GM18520 (cell line): ENCODE measurements at regions not wholly inside any gene's neighbourhood (a gene's known extent, or its start where the extent isn't known, plus 50 kb on each side); places are given as distances from the start of the nearest gene placed in this dataset.
"Not testable (repeated sequence)": the region's sequence is repeated elsewhere in the genome, so short reads cannot be mapped to it uniquely, and the experiment has no call there.

Source experiments
- ATAC-seq: cut with Tn5 transposase; IDR thresholded peaks from one replicate; pipeline ENCODE4 v1.9.1; 2021; ENCODE audit not compliant: unreplicated experiment

- no peak for ATAC-seq
Observed at GRCh38 chr10:91002656-91003055, 81.8 kb upstream of the ANKRD1 start.

- ATAC-seq = not testable (repeated sequence)
Observed at GRCh38 chr10:91003379-91003778, 82.5 kb upstream of the ANKRD1 start.

GRCh38 chr10:91005276-91005675 lies 84.4 kb upstream of the ANKRD1 start:
- not testable (repeated sequence) for ATAC-seq

GRCh38 chr10:91006001-91006751 lies 85.3 kb upstream of the ANKRD1 start:
- ATAC-seq = peak; percentile 27

- ATAC-seq = peak; percentile 86
Observed at GRCh38 chr10:91006752-91007346, 86.0 kb upstream of the ANKRD1 start.

GRCh38 chr10:91007655-91008054 lies 86.8 kb upstream of the ANKRD1 start:
- ATAC-seq = no peak

GRCh38 chr10:91009121-91009520 lies 88.2 kb upstream of the ANKRD1 start:
- no peak for ATAC-seq

GRCh38 chr10:91010952-91011351 lies 90.1 kb upstream of the ANKRD1 start:
- ATAC-seq = no peak

- no peak for ATAC-seq
Observed at GRCh38 chr10:91012502-91012901, 91.6 kb upstream of the ANKRD1 start.

- ATAC-seq = no peak
Observed at GRCh38 chr10:91013985-91014384, 93.1 kb upstream of the ANKRD1 start.

- no peak for ATAC-seq
Observed at GRCh38 chr10:91017198-91017597, 96.3 kb upstream of the ANKRD1 start.

- ATAC-seq = no peak
Observed at GRCh38 chr10:91021901-91022300, 101.0 kb upstream of the ANKRD1 start.

GRCh38 chr10:91022390-91022789 lies 101.5 kb upstream of the ANKRD1 start:
- no peak for ATAC-seq

- ATAC-seq = no peak
Observed at GRCh38 chr10:91022924-91023699, 102.2 kb upstream of the ANKRD1 start.

- ATAC-seq = no peak
Observed at GRCh38 chr10:91023700-91024398, 103.0 kb upstream of the ANKRD1 start.

- ATAC-seq = no peak
Observed at GRCh38 chr10:91024541-91024940, 103.7 kb upstream of the ANKRD1 start.

GRCh38 chr10:91032611-91033206 lies 111.8 kb upstream of the ANKRD1 start:
- ATAC-seq = no peak

- ATAC-seq = no peak
Observed at GRCh38 chr10:91033324-91033950, 112.5 kb upstream of the ANKRD1 start.

GRCh38 chr10:91034042-91034441 lies 113.2 kb upstream of the ANKRD1 start:
- no peak for ATAC-seq

- ATAC-seq = no peak
Observed at GRCh38 chr10:91034494-91035159, 113.7 kb upstream of the ANKRD1 start.
